ENCODE measurements at regions not wholly inside any gene's neighbourhood (a gene's known extent, or its start where the extent isn't known, plus 50 kb on each side); places are given as distances from the start of the nearest gene placed in this dataset.
"Not testable (repeated sequence)": the region's sequence is repeated elsewhere in the genome, so short reads cannot be mapped to it uniquely, and the experiment has no call there.

DNA sequence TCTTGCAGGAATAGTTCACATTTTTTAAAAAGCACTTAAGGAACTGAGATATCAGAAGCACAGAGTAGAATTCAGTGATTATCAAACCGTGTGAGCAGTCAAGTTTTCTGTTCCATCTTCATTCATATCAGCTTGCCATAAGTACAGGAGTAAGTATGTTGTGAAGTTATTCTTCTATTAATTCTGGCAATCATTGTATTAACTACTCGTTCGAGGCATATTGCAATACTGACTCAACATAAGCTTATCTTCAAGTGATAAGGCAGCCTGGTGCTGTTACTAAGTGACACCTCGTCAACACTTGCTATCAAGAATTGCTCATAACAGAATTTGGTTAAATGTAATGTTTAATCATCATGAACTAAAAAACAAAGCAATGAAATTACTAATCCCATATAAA is 75.7 kb upstream of the SNX9 start:
- no peak overlapping the region for H3K9ac ChIP-seq (ENCODE audit: low read depth in 1 of 2, low read length in 2 of 2)
- H3K36me3 ChIP-seq (ENCODE audit: control insufficient read depth in 2 of 2, insufficient read depth in 2 of 2, low read length in 2 of 2) = no peaks in the 10 kb centered on the region

DNA sequence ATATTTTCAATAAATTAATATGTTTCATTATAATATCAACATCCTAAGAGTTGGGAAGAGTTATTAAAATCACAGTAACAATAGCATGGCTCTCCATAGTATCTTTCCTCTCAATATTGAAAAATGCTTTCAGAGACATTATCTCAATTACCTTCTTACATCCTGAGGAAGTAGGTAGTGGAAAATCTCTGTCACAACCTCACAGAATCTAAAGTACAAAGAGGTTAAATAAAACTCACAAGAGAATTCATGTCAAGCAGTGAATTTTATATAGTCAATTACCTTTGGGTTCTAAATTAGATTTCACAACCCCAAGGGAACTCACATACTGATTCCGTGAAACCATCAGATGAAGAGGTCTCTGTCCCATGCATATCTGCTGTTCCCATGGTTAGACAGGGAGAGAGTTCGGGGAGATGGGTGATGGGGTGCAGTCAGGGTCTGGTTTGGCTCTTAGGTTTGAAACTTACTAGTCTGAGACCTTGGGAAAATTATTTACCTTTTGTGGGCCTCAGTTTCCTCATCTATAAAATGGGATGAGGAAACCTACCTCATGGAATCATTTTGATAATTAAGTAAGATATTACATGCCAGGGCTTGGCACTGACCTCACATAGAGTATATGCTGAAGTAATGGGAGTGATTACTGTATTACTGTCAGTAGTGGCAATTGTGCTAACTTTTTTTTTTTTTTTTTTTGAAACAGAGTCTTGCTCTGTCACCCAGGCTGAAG is 74.0 kb upstream of the SNX9 start:
- H3K4me1 ChIP-seq (ENCODE audit: control insufficient read depth in 2 of 2, insufficient read depth in 2 of 2, low read length in 2 of 2) = no peaks in the 10 kb centered on the region
- H3K36me3 ChIP-seq (ENCODE audit: control insufficient read depth in 2 of 2, insufficient read depth in 2 of 2, low read length in 2 of 2) = no peaks in the 10 kb centered on the region
- no peak overlapping the region for H3K27ac ChIP-seq (ENCODE audit: low read depth in 2 of 2, low read length in 2 of 2)
- H3K27me3 ChIP-seq (ENCODE audit: control insufficient read depth in 2 of 2, insufficient read depth in 2 of 2, low read length in 2 of 2) = no peaks in the 10 kb centered on the region
- no peaks in the 10 kb centered on the region for H3K9me3 ChIP-seq (ENCODE audit: control insufficient read depth in 2 of 2, low read length in 2 of 2)
- H3K4me3 ChIP-seq (ENCODE audit: low read length in 2 of 2) = no peak overlapping the region
- H3K9ac ChIP-seq (ENCODE audit: low read depth in 1 of 2, low read length in 2 of 2) = no peak overlapping the region

More for the DNA sequence above, 75.7 kb upstream of the SNX9 start:
- Histone ChIP-seq H3K4me3 (ENCODE audit: low read length in 2 of 2) (no peak overlapping the region), H3K4me1 (ENCODE audit: control insufficient read depth in 2 of 2, insufficient read depth in 2 of 2, low read length in 2 of 2) (no peaks in the 10 kb centered on the region), H3K27me3 (ENCODE audit: control insufficient read depth in 2 of 2, insufficient read depth in 2 of 2, low read length in 2 of 2) (no peaks in the 10 kb centered on the region), H3K27ac (ENCODE audit: low read depth in 2 of 2, low read length in 2 of 2) (no peak overlapping the region), H3K9me3 (ENCODE audit: control insufficient read depth in 2 of 2, low read length in 2 of 2) (no peaks in the 10 kb centered on the region)

DNA sequence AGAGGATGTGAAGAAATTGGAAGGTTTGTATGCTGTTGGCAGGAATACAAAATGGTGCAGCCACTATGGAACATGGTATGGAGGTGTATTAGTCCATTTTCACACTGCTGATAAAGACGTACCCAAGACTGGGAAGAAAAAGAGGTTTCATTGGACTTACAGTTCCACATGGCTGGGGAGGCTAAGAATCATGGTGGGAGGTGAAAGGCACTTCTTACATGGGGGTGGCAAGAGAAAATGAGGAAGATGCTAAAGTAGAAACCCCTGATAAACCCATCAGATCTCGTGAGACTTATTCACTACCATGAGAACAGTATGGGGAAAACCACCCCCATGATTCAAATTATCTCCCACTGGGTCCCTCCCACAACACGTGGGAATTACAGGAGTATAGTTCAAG is 72.1 kb upstream of the SNX9 start:
- not testable (repeated sequence) for H3K4me3 ChIP-seq (ENCODE audit: low read length in 2 of 2); H3K4me1 ChIP-seq (ENCODE audit: control insufficient read depth in 2 of 2, insufficient read depth in 2 of 2, low read length in 2 of 2); H3K27me3 ChIP-seq (ENCODE audit: control insufficient read depth in 2 of 2, insufficient read depth in 2 of 2, low read length in 2 of 2); H3K27ac ChIP-seq (ENCODE audit: low read depth in 2 of 2, low read length in 2 of 2); H3K9ac ChIP-seq (ENCODE audit: low read depth in 1 of 2, low read length in 2 of 2); H3K36me3 ChIP-seq (ENCODE audit: control insufficient read depth in 2 of 2, insufficient read depth in 2 of 2, low read length in 2 of 2); H3K9me3 ChIP-seq (ENCODE audit: control insufficient read depth in 2 of 2, low read length in 2 of 2)

DNA sequence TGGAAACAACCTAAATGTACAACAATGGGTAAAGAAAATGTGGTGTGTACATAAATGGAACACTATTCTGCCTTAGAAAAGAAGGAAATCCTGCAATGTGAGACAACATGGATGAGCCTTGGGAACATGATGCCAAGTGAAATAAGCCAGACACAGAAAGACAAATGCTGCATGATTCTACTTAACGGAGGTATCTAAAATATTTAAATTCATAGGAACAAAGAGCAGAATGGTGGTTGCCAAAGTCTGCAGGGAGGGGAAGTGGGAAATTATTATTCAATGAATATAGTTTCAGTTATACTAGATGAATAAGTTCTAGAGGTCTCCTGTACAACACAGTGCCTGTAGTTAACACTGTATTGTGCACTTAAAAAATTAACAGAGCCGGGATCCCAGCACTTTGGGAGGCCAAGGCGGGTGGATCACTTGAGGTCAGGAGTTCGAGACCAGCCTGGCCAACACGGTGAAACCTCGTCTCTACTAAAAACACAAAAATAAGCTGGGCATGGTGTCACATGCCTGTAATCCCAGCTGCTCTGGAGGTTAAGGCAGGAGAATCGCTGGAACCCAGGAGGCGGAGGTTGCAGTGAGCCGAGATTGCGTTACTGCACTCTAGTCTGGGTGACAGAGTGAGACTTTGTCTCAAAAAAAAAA is 71.4 kb upstream of the SNX9 start:
- no peak overlapping the region for H3K27ac ChIP-seq (ENCODE audit: low read depth in 2 of 2, low read length in 2 of 2)
- peaks cover 2 to 3% of the 10 kb centered on the region in 2 donors for H3K4me1 ChIP-seq (ENCODE audit: control insufficient read depth in 2 of 2, insufficient read depth in 2 of 2, low read length in 2 of 2)
- no peaks in the 10 kb centered on the region for H3K9me3 ChIP-seq (ENCODE audit: control insufficient read depth in 2 of 2, low read length in 2 of 2)
- H3K4me3 ChIP-seq (ENCODE audit: low read length in 2 of 2) = no peak overlapping the region
- no peaks in the 10 kb centered on the region for H3K36me3 ChIP-seq (ENCODE audit: control insufficient read depth in 2 of 2, insufficient read depth in 2 of 2, low read length in 2 of 2)
- H3K27me3 ChIP-seq (ENCODE audit: control insufficient read depth in 2 of 2, insufficient read depth in 2 of 2, low read length in 2 of 2) = no peaks in the 10 kb centered on the region
- no peak overlapping the region for H3K9ac ChIP-seq (ENCODE audit: low read depth in 1 of 2, low read length in 2 of 2)

DNA sequence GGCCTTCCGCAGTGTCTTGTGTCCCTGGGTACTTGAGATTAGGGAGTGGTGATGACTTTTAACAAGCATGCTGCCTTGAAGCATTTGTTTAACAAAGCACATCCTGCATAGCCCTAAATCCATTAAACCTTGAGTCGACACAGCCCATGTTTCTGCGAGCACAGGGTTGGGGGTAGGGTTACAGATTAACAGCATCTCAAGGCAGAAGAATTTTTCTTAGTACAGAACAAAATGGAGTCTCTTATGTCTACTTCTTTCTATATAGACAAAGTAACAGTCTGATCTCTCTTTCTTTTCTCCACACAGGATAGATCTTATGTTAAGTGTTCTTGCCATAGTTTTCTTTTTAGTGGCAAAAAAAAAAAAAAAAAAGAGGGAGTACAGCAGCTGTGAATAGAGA is 70.2 kb upstream of the SNX9 start:
- not testable (repeated sequence) for H3K27me3 ChIP-seq (ENCODE audit: control insufficient read depth in 2 of 2, insufficient read depth in 2 of 2, low read length in 2 of 2); H3K27ac ChIP-seq (ENCODE audit: low read depth in 2 of 2, low read length in 2 of 2)
- H3K4me1 ChIP-seq (ENCODE audit: control insufficient read depth in 2 of 2, insufficient read depth in 2 of 2, low read length in 2 of 2) = peaks cover 10 to 11% of the 10 kb centered on the region in 2 donors

DNA sequence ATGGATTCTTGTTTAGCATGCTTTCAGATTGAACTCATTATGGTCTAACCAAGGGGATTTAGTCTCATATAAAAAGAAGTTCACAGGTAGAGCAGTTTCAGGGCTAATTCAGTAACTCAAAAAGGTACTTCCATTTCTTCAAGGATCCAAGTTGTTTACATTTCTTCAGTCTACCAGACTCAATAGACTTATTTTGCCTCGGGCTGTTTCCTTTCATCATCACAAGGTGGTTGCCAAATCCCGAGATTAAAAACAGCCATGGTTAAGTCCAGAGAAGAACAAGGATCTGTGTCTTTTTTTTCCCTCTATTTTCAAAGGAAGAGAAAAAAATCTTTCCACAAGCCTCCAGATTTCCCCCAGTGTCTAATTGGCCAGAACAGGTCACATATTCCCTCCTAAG is 69.8 kb upstream of the SNX9 start:
- Histone ChIP-seq H3K27ac (ENCODE audit: low read depth in 2 of 2, low read length in 2 of 2) (no peak overlapping the region), H3K9ac (ENCODE audit: low read depth in 1 of 2, low read length in 2 of 2) (no peak overlapping the region), H3K9me3 (ENCODE audit: control insufficient read depth in 2 of 2, low read length in 2 of 2) (no peaks in the 10 kb centered on the region), H3K27me3 (ENCODE audit: control insufficient read depth in 2 of 2, insufficient read depth in 2 of 2, low read length in 2 of 2) (no peaks in the 10 kb centered on the region), H3K36me3 (ENCODE audit: control insufficient read depth in 2 of 2, insufficient read depth in 2 of 2, low read length in 2 of 2) (no peaks in the 10 kb centered on the region), H3K4me1 (ENCODE audit: control insufficient read depth in 2 of 2, insufficient read depth in 2 of 2, low read length in 2 of 2) (peaks cover 10 to 11% of the 10 kb centered on the region in 2 donors), H3K4me3 (ENCODE audit: low read length in 2 of 2) (no peak overlapping the region)

More for the DNA sequence above, 70.2 kb upstream of the SNX9 start:
- H3K36me3 ChIP-seq (ENCODE audit: control insufficient read depth in 2 of 2, insufficient read depth in 2 of 2, low read length in 2 of 2); H3K4me3 ChIP-seq (ENCODE audit: low read length in 2 of 2); H3K9ac ChIP-seq (ENCODE audit: low read depth in 1 of 2, low read length in 2 of 2); H3K9me3 ChIP-seq (ENCODE audit: control insufficient read depth in 2 of 2, low read length in 2 of 2): not testable (repeated sequence)

DNA sequence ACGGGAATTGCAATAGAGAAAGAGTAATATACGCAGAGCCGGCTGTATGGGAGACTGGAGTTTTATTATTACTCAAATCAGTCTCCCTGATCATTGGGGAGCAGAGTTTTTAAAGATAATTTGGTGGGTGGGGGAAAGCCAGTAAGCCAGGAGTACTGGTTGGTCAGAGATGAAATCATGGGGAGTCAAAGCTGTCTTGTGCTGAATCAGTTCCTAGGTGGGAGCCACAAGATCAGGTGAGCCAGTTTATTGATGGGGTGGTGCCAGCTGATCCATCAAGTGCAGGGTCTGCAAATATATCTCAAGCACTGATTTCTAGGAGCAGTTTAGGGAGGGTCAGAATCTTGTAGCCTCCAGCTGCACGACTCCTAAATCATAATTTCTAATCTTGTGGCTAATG is 69.2 kb upstream of the SNX9 start:
- H3K4me3 ChIP-seq (ENCODE audit: low read length in 2 of 2); H3K36me3 ChIP-seq (ENCODE audit: control insufficient read depth in 2 of 2, insufficient read depth in 2 of 2, low read length in 2 of 2); H3K27me3 ChIP-seq (ENCODE audit: control insufficient read depth in 2 of 2, insufficient read depth in 2 of 2, low read length in 2 of 2); H3K27ac ChIP-seq (ENCODE audit: low read depth in 2 of 2, low read length in 2 of 2); H3K9ac ChIP-seq (ENCODE audit: low read depth in 1 of 2, low read length in 2 of 2); H3K9me3 ChIP-seq (ENCODE audit: control insufficient read depth in 2 of 2, low read length in 2 of 2): not testable (repeated sequence)
- H3K4me1 ChIP-seq (ENCODE audit: control insufficient read depth in 2 of 2, insufficient read depth in 2 of 2, low read length in 2 of 2) = peaks cover 10 to 11% of the 10 kb centered on the region in 2 donors

DNA sequence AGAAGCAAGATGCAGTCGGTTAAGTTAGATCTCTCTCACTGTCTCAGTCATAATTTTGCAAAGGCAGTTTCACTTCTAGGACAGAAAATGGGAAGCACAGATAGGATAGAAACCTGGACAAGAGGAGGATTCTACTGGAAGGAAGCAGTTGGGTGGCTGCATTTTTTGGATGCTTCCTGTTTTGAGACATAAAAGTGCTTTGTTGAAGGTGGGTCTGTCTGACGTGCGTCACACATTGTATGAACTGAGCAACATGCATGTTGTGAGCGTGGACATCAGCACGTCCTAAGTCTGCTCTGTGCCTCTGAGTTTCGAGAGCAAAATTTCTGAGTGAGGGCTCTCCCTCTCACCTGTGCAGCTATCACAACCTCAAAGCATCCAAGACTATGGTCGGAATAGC is 68.7 kb upstream of the SNX9 start:
- H3K36me3 ChIP-seq (ENCODE audit: control insufficient read depth in 2 of 2, insufficient read depth in 2 of 2, low read length in 2 of 2) = no peaks in the 10 kb centered on the region
- no peak overlapping the region for H3K4me3 ChIP-seq (ENCODE audit: low read length in 2 of 2)
- H3K27me3 ChIP-seq (ENCODE audit: control insufficient read depth in 2 of 2, insufficient read depth in 2 of 2, low read length in 2 of 2) = peaks cover 0 to 2% of the 10 kb centered on the region in 2 donors
- no peaks in the 10 kb centered on the region for H3K9me3 ChIP-seq (ENCODE audit: control insufficient read depth in 2 of 2, low read length in 2 of 2)
- H3K4me1 ChIP-seq (ENCODE audit: control insufficient read depth in 2 of 2, insufficient read depth in 2 of 2, low read length in 2 of 2) = peaks cover 10 to 11% of the 10 kb centered on the region in 2 donors
- no peak overlapping the region for H3K9ac ChIP-seq (ENCODE audit: low read depth in 1 of 2, low read length in 2 of 2)
- no peak overlapping the region for H3K27ac ChIP-seq (ENCODE audit: low read depth in 2 of 2, low read length in 2 of 2)

DNA sequence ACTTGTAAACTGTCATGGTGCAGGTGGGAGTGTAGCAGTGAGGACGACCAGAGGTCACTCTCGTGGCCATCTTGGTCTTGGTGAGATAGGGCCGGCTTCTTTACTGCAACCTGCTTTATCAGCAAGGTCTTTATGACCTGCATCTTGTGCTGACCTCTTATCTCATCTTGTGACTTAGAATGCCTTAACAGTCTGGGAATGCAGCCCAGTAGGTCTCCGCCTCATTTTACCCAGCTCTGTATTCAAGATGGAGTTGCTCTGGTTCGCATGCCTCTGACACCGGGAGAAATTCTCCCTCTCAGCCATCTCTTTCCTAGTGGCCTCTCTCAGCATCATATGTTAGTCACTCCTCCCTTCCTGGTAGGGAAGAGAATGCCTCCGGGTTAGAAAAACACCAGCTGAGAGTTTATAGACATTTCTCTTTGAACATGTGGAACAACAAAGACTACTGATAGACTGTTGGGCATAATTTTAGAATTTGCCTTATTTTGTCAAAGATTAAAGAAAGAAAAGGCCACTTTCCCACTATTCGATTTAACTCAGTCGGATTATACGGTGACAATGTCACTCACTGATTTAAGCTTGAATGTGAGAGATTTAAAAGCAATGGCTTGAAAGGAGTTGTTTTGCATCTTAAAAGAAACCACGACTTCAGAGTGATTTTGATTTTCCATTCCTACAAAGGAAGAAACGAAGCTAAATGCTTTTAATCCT is 67.9 kb upstream of the SNX9 start:
- peaks cover 0 to 2% of the 10 kb centered on the region in 2 donors for H3K27me3 ChIP-seq (ENCODE audit: control insufficient read depth in 2 of 2, insufficient read depth in 2 of 2, low read length in 2 of 2)
- H3K36me3 ChIP-seq (ENCODE audit: control insufficient read depth in 2 of 2, insufficient read depth in 2 of 2, low read length in 2 of 2) = no peaks in the 10 kb centered on the region
- peaks cover 11 to 13% of the 10 kb centered on the region in 2 donors for H3K4me1 ChIP-seq (ENCODE audit: control insufficient read depth in 2 of 2, insufficient read depth in 2 of 2, low read length in 2 of 2)
- H3K4me3 ChIP-seq (ENCODE audit: low read length in 2 of 2) = no peak overlapping the region
- H3K9ac ChIP-seq (ENCODE audit: low read depth in 1 of 2, low read length in 2 of 2) = no peak overlapping the region
- no peaks in the 10 kb centered on the region for H3K9me3 ChIP-seq (ENCODE audit: control insufficient read depth in 2 of 2, low read length in 2 of 2)
- H3K27ac ChIP-seq (ENCODE audit: low read depth in 2 of 2, low read length in 2 of 2) = no peak overlapping the region

DNA sequence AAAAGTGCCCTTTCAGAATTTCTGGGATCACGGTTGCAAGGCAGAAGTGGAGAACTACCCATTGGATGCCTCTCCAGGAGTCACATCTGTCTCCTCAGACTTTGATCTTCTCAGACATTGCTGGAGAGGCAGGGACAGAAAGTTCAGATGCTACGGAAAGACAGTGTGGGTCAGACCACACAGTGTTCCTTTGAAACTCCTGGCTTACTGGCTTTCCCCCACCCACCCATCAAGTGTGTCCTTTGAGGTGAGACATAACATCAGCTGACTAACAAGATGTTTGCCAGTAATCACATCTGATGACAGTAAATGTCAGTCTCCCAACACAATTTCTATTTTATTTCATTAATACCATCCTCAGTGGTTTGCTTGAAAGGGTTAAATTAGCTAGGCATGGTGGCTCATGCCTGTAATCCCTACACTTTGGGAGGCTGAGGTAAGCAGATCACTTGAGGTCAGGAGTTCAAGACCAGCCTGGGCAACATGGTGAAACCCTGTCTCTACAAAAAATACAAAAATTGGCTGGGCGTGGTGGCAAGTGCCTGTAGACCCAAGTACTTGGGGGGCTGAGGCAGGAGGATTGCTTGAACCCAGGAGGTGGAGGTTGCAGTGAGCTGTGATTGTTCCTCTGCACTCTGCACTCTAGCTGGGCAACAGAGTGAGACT is 67.2 kb upstream of the SNX9 start:
- no peak overlapping the region for H3K4me3 ChIP-seq (ENCODE audit: low read length in 2 of 2)
- peaks cover 17 to 18% of the 10 kb centered on the region in 2 donors for H3K4me1 ChIP-seq (ENCODE audit: control insufficient read depth in 2 of 2, insufficient read depth in 2 of 2, low read length in 2 of 2)
- H3K36me3 ChIP-seq (ENCODE audit: control insufficient read depth in 2 of 2, insufficient read depth in 2 of 2, low read length in 2 of 2) = no peaks in the 10 kb centered on the region
- peaks cover 0 to 2% of the 10 kb centered on the region in 2 donors for H3K27me3 ChIP-seq (ENCODE audit: control insufficient read depth in 2 of 2, insufficient read depth in 2 of 2, low read length in 2 of 2)
- no peaks in the 10 kb centered on the region for H3K9me3 ChIP-seq (ENCODE audit: control insufficient read depth in 2 of 2, low read length in 2 of 2)
- no peak overlapping the region for H3K9ac ChIP-seq (ENCODE audit: low read depth in 1 of 2, low read length in 2 of 2)
- no peak overlapping the region for H3K27ac ChIP-seq (ENCODE audit: low read depth in 2 of 2, low read length in 2 of 2)

All from mucosa of rectum (tissue), 2 donors.